ENCODE measurements at regions not wholly inside any gene's neighbourhood (a gene's known extent, or its start where the extent isn't known, plus 50 kb on each side); places are given as distances from the start of the nearest gene placed in this dataset.

DNA sequence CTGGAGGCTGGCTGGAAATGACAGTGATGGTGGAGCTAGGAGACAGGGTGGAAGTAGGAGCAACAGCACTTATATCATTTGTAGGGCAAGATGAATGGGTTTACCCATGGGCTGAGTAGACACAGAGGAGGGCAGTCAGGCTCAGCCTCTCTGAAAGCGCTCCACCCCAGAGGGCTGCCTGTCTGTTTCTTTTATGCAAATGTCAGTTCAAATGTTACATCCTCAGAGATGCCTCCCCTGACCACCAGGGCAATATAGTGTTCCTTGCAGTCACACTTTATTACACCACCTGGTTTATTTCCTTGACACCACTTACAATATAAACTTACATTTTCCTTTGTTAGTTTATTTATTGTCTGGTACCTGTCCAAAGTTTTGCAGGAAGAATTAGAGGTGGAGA is 159.5 kb upstream of the IL12B start:
- Histone ChIP-seq H3K9me2 (replicated peaks; ENCODE audit: insufficient read depth) (no peaks in the 10 kb centered on the region), H3K4me3 (no peak overlapping the region), H3K27ac (no peak overlapping the region), H3K36me3 (replicated peaks; ENCODE audit: insufficient read depth, low read depth) (no peaks in the 10 kb centered on the region), H3K4me1 (ENCODE audit: insufficient read depth) (no peaks in the 10 kb centered on the region), H3K79me2 (no peaks in the 10 kb centered on the region), H3K27me3 (no peaks in the 10 kb centered on the region), H4K20me1 (ENCODE audit: insufficient read depth, poor library complexity, severe bottlenecking) (no peaks in the 10 kb centered on the region), H2AFZ (no peak overlapping the region), H3K4me2 (no peak overlapping the region), H3K9me3 (ENCODE audit: low read depth) (no peaks in the 10 kb centered on the region)
- WGBS (ENCODE audit: low lambda C conversion rate, missing lambda C conversion rate) = 95% methylated on average over 1 of the region's 1 CpG
- DNase-seq (ENCODE audit: low spot score) = no peak
- TF ChIP-seq CTCF (IDR thresholded peaks at IDR 0.05; ENCODE audit: poor library complexity) (no peak), EZH2phosphoT487 (IDR thresholded peaks at IDR 0.05; ENCODE audit: low read depth, severe bottlenecking, unreplicated experiment) (no peak), EZH2 (IDR thresholded peaks at IDR 0.05; ENCODE audit: borderline replicate concordance) (no peak)

DNA sequence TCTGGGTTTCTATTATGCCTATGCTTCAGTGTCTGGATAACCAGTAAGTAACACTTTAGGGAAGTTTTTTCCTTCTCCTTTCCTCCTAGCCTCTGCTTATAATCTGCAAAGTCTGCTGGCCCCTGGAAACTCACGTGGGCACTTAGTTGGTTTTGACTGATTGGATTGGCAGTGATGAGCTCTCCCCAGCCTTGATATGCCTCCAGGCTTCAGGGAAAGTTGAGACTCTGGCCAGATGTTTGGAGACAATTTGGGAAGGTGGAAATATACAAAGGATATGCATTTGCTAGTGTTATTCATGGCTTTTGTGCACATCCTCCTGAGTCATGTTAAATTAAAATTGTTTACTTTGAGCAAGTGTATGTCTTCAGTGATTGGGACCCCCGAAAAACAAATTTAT is 160.2 kb upstream of the IL12B start:
- H3K4me3 ChIP-seq = no peak overlapping the region
- WGBS (ENCODE audit: low lambda C conversion rate, missing lambda C conversion rate) = 59% methylated on average over 2 of the region's 2 CpGs
- no peak overlapping the region for H3K4me2 ChIP-seq
- H3K27ac ChIP-seq = no peak overlapping the region
- H4K20me1 ChIP-seq (ENCODE audit: insufficient read depth, poor library complexity, severe bottlenecking) = no peaks in the 10 kb centered on the region
- no peaks in the 10 kb centered on the region for H3K9me2 ChIP-seq (replicated peaks; ENCODE audit: insufficient read depth)
- H3K36me3 ChIP-seq (replicated peaks; ENCODE audit: insufficient read depth, low read depth) = no peaks in the 10 kb centered on the region
- H3K9me3 ChIP-seq (ENCODE audit: low read depth) = no peaks in the 10 kb centered on the region
- no peak for TF ChIP-seq EZH2 (IDR thresholded peaks at IDR 0.05; ENCODE audit: borderline replicate concordance)
- no peak for TF ChIP-seq CTCF (IDR thresholded peaks at IDR 0.05; ENCODE audit: poor library complexity)
- TF ChIP-seq EZH2phosphoT487 (IDR thresholded peaks at IDR 0.05; ENCODE audit: low read depth, severe bottlenecking, unreplicated experiment) = no peak
- no peak overlapping the region for H2AFZ ChIP-seq
- no peaks in the 10 kb centered on the region for H3K79me2 ChIP-seq
- H3K27me3 ChIP-seq = no peaks in the 10 kb centered on the region
- H3K4me1 ChIP-seq (ENCODE audit: insufficient read depth) = no peaks in the 10 kb centered on the region
- DNase-seq (ENCODE audit: low spot score) = no peak

DNA sequence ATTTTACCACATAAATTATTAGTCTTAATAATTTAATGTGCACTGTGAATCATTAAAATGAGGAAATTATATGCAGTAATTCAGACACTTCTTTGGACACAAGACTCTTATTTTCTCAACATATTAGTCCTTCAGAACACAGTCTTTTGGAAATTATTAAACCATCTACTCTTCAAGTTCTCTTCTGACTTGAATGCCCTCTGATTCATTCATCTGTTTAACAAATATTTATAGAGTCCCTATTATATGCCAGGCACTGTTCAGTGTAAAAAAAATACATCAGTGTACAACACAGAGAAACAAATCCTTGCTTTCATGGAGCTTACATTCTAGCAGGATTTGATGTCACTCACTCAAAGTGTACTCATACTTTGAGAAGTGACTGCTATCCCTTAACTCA is 163.4 kb upstream of the IL12B start:
- Histone ChIP-seq H4K20me1 (ENCODE audit: insufficient read depth, poor library complexity, severe bottlenecking) (no peaks in the 10 kb centered on the region), H3K4me3 (no peak overlapping the region), H3K79me2 (no peaks in the 10 kb centered on the region), H2AFZ (no peak overlapping the region), H3K4me1 (ENCODE audit: insufficient read depth) (no peaks in the 10 kb centered on the region), H3K27ac (no peak overlapping the region), H3K4me2 (no peak overlapping the region), H3K9me3 (ENCODE audit: low read depth) (no peaks in the 10 kb centered on the region), H3K36me3 (replicated peaks; ENCODE audit: insufficient read depth, low read depth) (no peaks in the 10 kb centered on the region), H3K27me3 (no peaks in the 10 kb centered on the region), H3K9me2 (replicated peaks; ENCODE audit: insufficient read depth) (no peaks in the 10 kb centered on the region)
- no peak for DNase-seq (ENCODE audit: low spot score)
- no peak for TF ChIP-seq EZH2phosphoT487 (IDR thresholded peaks at IDR 0.05; ENCODE audit: low read depth, severe bottlenecking, unreplicated experiment)
- no peak for TF ChIP-seq EZH2 (IDR thresholded peaks at IDR 0.05; ENCODE audit: borderline replicate concordance)
- no peak for TF ChIP-seq CTCF (IDR thresholded peaks at IDR 0.05; ENCODE audit: poor library complexity)

DNA sequence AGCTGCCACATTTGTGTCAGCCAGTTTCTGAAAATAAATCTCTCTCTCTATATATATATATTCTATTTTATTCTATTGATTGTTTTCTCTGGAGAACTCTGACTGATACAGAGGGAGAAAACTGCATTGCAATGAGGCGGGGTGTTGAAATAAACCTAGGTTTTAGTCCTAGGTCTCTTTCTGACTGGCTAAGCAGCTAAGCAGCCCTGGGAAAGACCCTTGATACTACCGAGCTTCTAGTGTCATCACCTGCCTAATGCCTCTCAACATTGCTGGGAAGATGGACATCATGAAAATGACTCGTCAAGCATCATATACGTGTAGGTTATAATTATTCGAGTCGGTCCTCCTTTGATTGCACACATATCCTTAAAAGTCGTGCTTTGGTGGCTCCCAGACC is 166.5 kb upstream of the IL12B start:
- Histone ChIP-seq H4K20me1 (ENCODE audit: insufficient read depth, poor library complexity, severe bottlenecking) (no peaks in the 10 kb centered on the region), H2AFZ (no peak overlapping the region), H3K4me1 (ENCODE audit: insufficient read depth) (no peaks in the 10 kb centered on the region), H3K9me3 (ENCODE audit: low read depth) (no peaks in the 10 kb centered on the region), H3K36me3 (replicated peaks; ENCODE audit: insufficient read depth, low read depth) (no peaks in the 10 kb centered on the region), H3K4me2 (no peak overlapping the region), H3K27me3 (no peaks in the 10 kb centered on the region), H3K27ac (no peak overlapping the region), H3K9me2 (replicated peaks; ENCODE audit: insufficient read depth) (no peaks in the 10 kb centered on the region), H3K4me3 (no peak overlapping the region), H3K79me2 (no peaks in the 10 kb centered on the region)
- no peak for TF ChIP-seq EZH2phosphoT487 (IDR thresholded peaks at IDR 0.05; ENCODE audit: low read depth, severe bottlenecking, unreplicated experiment)
- TF ChIP-seq CTCF (IDR thresholded peaks at IDR 0.05; ENCODE audit: poor library complexity) = no peak
- no peak for TF ChIP-seq EZH2 (IDR thresholded peaks at IDR 0.05; ENCODE audit: borderline replicate concordance)
- 95% methylated on average over 7 of the region's 7 CpGs for WGBS (ENCODE audit: low lambda C conversion rate, missing lambda C conversion rate)
- no peak for DNase-seq (ENCODE audit: low spot score)

Measured in hepatocyte (in vitro differentiated cells).